PC-9 (cell line): ENCODE measurements at regions not wholly inside any gene's neighbourhood (a gene's known extent, or its start where the extent isn't known, plus 50 kb on each side); places are given as distances from the start of the nearest gene placed in this dataset.

ENCODE experiments used
- CTCF ChIP-seq: fragments of 200-600 bp; sonication (generic); conservative IDR thresholded peaks from 2 replicates; pipeline ENCODE4 v1.6.1; 2017; ENCODE audit warnings: mixed run types, antibody characterized with exemption, mild to moderate bottlenecking, moderate library complexity
- EZH2 ChIP-seq: fragments of 200-600 bp; sonication (generic); IDR thresholded peaks from 2 replicates; pipeline ENCODE4 v1.8.0; 2017; ENCODE audit warnings: antibody characterized with exemption, low read depth

- TF ChIP-seq CTCF (no peak), EZH2 (no peak)
These were observed 280.9 kb downstream of the TENT4A start for GRCh38 chr5:6994097-6994496.
